ENCODE measurements at regions not wholly inside any gene's neighbourhood (a gene's known extent, or its start where the extent isn't known, plus 50 kb on each side); places are given as distances from the start of the nearest gene placed in this dataset.
"Not testable (repeated sequence)": the region's sequence is repeated elsewhere in the genome, so short reads cannot be mapped to it uniquely, and the experiment has no call there.

DNA sequence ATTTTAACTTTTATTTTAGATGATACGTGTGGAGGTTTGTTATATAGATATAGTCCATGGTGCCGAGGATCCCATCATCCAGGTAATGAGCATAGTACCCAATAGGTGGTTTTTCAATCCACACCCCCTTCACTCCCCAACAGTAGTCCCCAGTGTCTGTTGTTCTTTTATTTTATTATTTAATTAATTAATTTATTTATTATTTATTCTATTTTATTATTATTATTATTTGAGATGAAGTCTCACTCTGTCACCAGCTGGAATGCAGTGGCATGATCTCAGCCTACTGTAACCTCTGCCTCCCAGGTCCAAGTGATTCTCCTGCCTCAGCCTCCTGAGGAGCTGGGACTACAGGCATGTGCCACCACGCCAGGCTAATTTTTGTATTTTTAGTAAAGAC is 2086.2 kb downstream of the PCDH9 start:
- TF ChIP-seq CTCF (IDR thresholded peaks at IDR 0.05; ENCODE audit: low read depth, low read length) = no peak
- no peak for DNase-seq (ENCODE audit: extremely low read depth, low read depth)

GRCh38 chr13:65133094-65133493 is 2097.0 kb downstream of the PCDH9 start:
- no peak for DNase-seq (ENCODE audit: extremely low read depth, low read depth)
- TF ChIP-seq CTCF (IDR thresholded peaks at IDR 0.05; ENCODE audit: low read depth, low read length) = no peak

DNA sequence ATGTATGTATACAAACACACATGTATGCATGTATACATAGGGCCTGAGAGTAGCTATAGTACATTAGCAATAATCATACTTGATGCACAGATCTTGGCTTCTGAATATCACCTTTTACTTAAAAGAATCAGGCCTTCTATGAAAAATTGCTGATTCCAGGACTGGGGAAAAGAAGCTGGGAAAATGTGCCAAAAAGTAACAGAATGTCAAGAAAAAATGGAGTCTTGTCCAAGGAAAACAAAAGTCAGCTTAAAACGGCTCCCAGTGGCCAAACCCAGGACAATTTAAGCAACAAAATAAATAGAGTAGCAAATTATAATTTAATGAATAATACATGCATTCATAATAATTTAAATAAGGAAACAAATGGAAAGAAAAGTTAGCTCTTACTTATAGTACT is 2104.9 kb downstream of the PCDH9 start:
- DNase-seq (ENCODE audit: extremely low read depth, low read depth) = no peak
- no peak for TF ChIP-seq CTCF (IDR thresholded peaks at IDR 0.05; ENCODE audit: low read depth, low read length)

GRCh38 chr13:65112531-65112941 is 2117.6 kb downstream of the PCDH9 start:
- TF ChIP-seq CTCF (IDR thresholded peaks at IDR 0.05; ENCODE audit: low read depth, low read length) = no peak
- no peak for DNase-seq (ENCODE audit: extremely low read depth, low read depth)

DNA sequence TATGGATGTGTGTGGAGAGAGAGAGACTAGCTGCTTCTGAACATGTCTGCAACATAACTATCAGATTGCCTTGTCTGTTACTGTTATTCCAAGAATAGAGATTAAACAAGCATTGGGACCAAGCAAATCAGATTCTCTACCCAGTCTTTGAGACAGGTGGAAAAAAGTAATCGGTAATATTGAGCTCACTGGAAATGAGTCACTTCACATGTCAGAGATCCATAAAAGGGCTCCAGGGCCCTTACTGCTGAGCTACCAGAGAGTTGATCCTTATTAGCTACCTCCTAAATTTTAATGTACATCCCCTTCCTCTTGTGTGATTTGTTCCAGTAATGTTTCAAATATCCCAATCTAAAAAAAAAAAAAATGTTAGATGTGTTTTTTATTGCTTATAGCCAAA is 2118.0 kb downstream of the PCDH9 start:
- DNase-seq (ENCODE audit: extremely low read depth, low read depth) = no peak
- no peak for TF ChIP-seq CTCF (IDR thresholded peaks at IDR 0.05; ENCODE audit: low read depth, low read length)

- TF ChIP-seq CTCF (IDR thresholded peaks at IDR 0.05; ENCODE audit: low read depth, low read length) = no peak
- no peak for DNase-seq (ENCODE audit: extremely low read depth, low read depth)
Measured at GRCh38 chr13:65111223-65111622, 2118.9 kb downstream of the PCDH9 start.

GRCh38 chr13:65104436-65104835 is 2125.7 kb downstream of the PCDH9 start:
- DNase-seq (ENCODE audit: extremely low read depth, low read depth) = not testable (repeated sequence)

DNA sequence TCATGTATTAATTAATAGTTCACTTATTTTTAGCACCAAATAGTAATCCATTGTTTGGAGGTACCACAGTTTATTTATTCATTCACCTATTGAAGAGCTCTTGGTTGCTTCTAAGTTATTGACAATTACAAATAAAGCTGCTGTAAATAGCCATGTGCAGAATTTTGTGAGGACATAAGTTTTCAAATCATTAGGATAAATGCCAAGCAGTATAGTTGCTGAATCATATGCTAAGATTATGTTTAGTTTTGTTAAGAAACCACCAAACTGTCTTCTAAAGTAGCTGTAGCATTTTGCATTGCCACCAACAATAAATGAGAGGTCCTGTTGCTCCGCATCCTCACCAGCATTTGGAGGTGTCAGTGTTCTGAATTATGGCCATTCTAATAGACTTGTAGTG is 2126.8 kb downstream of the PCDH9 start:
- no peak for DNase-seq (ENCODE audit: extremely low read depth, low read depth)

More for the DNA sequence above, 2126.8 kb downstream of the PCDH9 start:
- TF ChIP-seq CTCF (IDR thresholded peaks at IDR 0.05; ENCODE audit: low read depth, low read length) = no peak

All from AG09319 (cell line).